ENCODE measurements at regions not wholly inside any gene's neighbourhood (a gene's known extent, or its start where the extent isn't known, plus 50 kb on each side); places are given as distances from the start of the nearest gene placed in this dataset.

GRCh38 chr2:558879-559278 lies 118.3 kb downstream of the TMEM18 start:
- TF ChIP-seq BRCA1 (IDR thresholded peaks at IDR 0.05; ENCODE audit: low read depth, low read length), result no peak
- TF ChIP-seq CTCF (IDR thresholded peaks at IDR 0.05 in 2 of 3, conservative IDR thresholded peaks at IDR 0.05 in 1 of 3; ENCODE audit: control insufficient read depth in 2 of 3, extremely low read depth in 1 of 3, insufficient read depth in 1 of 3, low read depth in 3 of 3, low read length in 3 of 3), result no peak
- no peak for TF ChIP-seq ASH2L (IDR thresholded peaks at IDR 0.05; ENCODE audit: borderline replicate concordance, low read depth)
- no peak for TF ChIP-seq CHD4 (IDR thresholded peaks at IDR 0.05)
- no peak for TF ChIP-seq USF2 (IDR thresholded peaks at IDR 0.05; ENCODE audit: borderline replicate concordance, low read depth, low read length)
- TF ChIP-seq MXI1 (IDR thresholded peaks at IDR 0.05; ENCODE audit: low read depth, low read length), result no peak
- no peak for TF ChIP-seq SRF (IDR thresholded peaks at IDR 0.05; ENCODE audit: low read depth in 2 of 2, low read length in 2 of 2)
- TF ChIP-seq CBFB (IDR thresholded peaks at IDR 0.05; ENCODE audit: low read depth), result no peak

Data from GM12878 (cell line).